ENCODE measurements at regions not wholly inside any gene's neighbourhood (a gene's known extent, or its start where the extent isn't known, plus 50 kb on each side); places are given as distances from the start of the nearest gene placed in this dataset.
A peak's percentile ranks its signal among the peaks of the same experiment; 100 is the strongest.

DNA sequence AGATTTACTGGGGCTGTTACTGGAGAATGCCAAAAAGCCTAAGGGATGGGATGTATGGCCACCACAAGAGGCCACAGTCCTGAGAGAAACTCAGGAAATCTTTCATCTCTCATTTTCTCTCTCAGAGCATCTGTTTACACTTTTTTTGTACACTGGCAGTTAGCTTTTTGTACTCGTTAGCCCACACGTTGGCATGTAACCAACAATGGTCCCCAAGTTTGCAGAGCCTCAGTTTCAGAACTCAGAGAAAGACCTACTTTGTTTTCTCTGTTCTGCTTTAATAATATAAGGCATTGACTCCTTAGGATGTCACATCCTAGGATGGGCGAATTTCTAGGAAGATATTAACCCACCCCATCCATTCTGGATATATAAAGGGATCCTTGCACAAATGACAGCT lies 183.5 kb downstream of the SUCNR1 start:
- DNase-seq = no peak

GRCh38 chr3:152058856-152059255 lies 185.4 kb downstream of the SUCNR1 start:
- no peak for DNase-seq

DNA sequence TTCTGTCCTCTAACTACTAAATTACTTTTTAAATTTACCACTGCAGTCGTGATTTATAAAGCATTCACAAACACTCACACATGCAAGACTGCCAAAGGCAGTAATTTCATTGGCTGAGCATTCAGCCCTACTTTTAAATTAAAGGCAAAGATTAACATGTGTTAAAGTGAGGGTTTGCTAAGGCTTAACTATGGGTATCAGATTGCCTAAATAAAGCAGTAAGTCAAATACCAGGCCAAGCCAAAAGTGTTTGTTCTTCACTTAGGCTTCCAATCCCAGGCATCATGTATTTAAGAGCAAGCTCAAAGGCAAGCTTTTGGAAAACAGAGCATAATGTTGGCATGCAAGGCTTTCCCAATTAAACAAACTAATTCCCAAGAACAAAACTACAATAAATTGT lies 187.3 kb downstream of the SUCNR1 start:
- DNase-seq = no peak

- no peak for DNase-seq
Observed at GRCh38 chr3:152061296-152061695, 187.9 kb downstream of the SUCNR1 start.

DNA sequence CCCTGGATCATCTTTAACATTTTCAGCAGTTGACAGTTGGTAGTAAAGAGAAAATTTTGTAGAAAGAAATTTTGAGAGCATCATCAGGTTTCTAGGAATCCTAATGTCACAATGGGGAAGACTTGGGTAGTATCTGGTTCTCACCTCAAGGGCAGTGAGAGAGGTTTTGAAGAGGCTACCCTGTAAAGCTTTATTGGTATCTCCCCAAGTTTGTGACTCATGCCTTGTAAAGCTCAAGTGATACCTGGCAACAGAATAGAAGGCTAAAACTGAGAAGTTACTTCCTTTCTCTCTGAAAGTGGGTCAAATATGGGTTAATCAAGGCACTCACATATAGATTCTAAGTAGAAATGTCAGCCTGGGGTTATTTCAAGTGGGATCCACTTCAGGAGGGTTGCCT lies 196.4 kb downstream of the SUCNR1 start:
- no peak for DNase-seq

DNA sequence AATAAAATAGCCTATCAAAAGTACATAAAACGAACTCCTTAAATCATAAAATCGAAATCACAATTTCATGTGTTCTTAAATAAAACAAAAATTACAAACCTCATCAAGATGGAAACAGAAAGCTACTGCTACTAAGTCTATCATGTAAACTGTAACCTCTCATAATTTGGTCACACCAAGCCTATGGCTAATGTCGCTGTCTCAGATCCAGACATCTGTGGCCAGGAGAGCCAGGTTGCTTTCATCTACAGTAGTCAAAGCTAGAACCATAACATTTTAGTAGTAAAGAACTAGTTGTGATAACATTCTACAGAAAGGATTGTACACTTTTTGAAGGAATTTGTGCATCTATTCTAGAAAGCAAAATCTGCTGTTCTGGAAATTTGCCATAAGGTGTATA lies 197.4 kb upstream of the MBNL1 start:
- DNase-seq = no peak

- peak; percentile 7 for DNase-seq
Observed at GRCh38 chr3:152071924-152072323, 196.8 kb upstream of the MBNL1 start.

GRCh38 chr3:152073267-152073666 lies 195.5 kb upstream of the MBNL1 start:
- DNase-seq = no peak

GRCh38 chr3:152076148-152076547 lies 192.6 kb upstream of the MBNL1 start:
- DNase-seq = no peak

GRCh38 chr3:152079980-152080379 lies 188.7 kb upstream of the MBNL1 start:
- no peak for DNase-seq

DNA sequence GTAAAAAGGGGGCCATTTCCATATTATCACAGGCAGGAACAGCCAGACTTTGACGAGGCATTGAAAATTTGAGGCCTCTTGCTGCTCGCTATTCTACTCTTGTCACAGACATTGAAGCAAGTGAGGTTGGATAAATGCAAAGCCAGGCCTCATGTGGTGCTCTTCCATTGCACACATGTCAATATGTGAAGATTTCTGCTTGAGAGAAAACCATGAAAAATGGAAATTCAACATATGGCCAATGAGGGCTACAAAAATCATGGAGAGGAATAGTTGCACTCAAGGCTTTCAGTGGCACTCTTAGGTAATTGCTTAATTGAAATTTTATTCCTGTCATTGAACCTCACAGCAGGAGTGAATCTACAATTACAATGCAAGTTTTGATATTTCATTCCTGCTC lies 185.6 kb upstream of the MBNL1 start:
- DNase-seq = no peak

- DNase-seq = no peak
Observed at GRCh38 chr3:152084441-152085158, 184.1 kb upstream of the MBNL1 start.

GRCh38 chr3:152087153-152087552 lies 181.6 kb upstream of the MBNL1 start:
- DNase-seq = no peak

DNA sequence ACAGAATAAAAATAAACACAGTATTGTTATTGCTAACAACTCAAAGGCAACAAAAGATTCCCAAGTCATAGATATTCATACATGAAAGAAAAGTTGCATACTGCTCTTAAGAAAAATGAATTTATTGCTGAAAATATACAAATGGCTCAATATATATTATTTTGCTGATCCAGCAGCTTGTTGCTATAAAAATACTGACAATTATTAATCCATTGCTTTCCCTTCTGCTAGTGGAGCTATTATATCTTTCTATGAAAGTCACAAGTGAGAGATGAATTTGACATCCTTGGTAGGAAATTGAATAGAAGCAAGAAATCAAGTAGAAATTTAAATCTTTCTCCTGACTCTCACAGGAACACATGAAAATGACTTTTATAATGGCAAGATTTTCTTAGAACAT lies 179.2 kb upstream of the MBNL1 start:
- no peak for DNase-seq

- DNase-seq = no peak
Observed at GRCh38 chr3:152091725-152092124, 177.0 kb upstream of the MBNL1 start.

DNA sequence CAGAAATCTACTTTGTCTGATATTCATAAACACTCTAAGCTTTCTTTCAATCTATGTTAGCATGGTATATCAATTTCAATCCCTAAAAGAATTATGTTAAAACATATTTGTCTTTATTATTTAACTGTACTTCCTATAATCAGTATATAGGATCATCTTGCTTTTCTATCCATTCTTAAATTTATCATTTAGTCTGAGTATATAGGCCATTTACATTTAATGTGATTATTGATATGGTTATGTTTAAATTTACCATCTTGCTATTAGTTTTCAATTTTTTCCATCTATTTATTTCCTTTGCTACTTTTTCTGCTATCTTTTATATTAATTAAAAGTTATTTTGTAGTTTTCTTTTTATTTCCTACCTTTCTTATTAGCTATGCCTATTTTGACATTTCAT lies 174.8 kb upstream of the MBNL1 start:
- no peak for DNase-seq

- DNase-seq = no peak
Observed at GRCh38 chr3:152094406-152094805, 174.3 kb upstream of the MBNL1 start.

DNA sequence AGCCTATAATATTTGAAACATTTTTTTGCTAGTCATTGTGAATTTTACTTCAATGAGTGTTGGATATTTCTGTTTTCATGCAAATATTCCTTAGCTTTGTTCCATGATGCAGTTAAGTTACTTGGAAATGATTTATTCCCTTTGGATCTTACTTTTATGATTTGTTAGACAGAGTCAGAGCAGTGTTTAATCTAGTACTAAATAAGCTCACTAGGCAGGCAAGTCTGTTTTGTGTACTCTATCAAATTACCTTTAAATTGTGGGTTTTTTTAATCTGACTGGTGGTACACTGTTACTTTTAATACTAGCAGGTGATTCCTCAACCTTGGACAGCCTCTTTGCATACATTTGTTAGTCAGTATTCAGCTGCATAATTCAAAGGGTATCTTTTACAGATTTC lies 173.3 kb upstream of the MBNL1 start:
- no peak for DNase-seq

DNA sequence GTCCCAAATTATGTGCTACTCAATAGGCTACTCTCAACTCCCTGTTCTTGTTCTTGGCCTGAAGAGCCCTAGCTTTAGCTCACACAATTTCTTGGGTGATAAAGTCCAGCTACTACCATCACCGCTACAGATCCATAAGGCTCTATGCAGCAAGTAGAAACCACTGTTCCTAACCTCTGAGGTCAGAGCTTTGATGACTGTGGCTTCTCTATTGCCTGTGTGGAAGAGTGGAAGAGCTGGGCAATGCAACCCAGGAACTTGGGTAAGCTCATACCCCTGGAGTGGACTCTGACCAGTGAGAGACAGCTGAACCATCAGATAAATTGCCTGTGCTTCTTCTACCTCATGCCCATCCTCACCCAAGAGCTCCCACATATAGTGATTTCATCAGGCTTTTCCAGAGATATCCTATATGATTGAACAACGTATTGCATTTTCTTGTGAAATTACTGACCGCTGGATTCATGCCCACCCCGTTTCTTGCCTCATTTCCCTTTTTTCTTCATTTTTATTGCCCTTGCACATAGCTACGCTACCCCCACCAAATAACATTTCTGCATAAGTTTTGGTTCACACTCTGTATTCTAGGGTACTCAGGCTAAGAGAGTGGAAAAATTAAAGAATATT lies 172.3 kb upstream of the MBNL1 start:
- DNase-seq = no peak

- no peak for DNase-seq
Observed at GRCh38 chr3:152097120-152097519, 171.6 kb upstream of the MBNL1 start.

- DNase-seq = no peak
Observed at GRCh38 chr3:152097770-152098169, 171.0 kb upstream of the MBNL1 start.

GRCh38 chr3:152100491-152101132 lies 168.1 kb upstream of the MBNL1 start:
- DNase-seq = no peak

GRCh38 chr3:152102410-152102809 lies 166.3 kb upstream of the MBNL1 start:
- no peak for DNase-seq

GRCh38 chr3:152103257-152103656 lies 165.5 kb upstream of the MBNL1 start:
- DNase-seq = no peak

Measured in NCI-H1694 treated with DMSO at 0.1 percent for 48 hours (cell line).